VCaP (cell line): ENCODE measurements at regions not wholly inside any gene's neighbourhood (a gene's known extent, or its start where the extent isn't known, plus 50 kb on each side); places are given as distances from the start of the nearest gene placed in this dataset.

Experiments used
- H3K27ac ChIP-seq: fragments of 450-650 bp; 2 replicates; pipeline ENCODE4 v1.5.1; 2017
- TF ChIP-seq, protein P1 (sequence below): fragments of 450-650 bp; conservative IDR thresholded peaks from 2 replicates; pipeline ENCODE4 v1.5.1; 2017; ENCODE audit warnings: mild to moderate bottlenecking, moderate library complexity

DNA sequence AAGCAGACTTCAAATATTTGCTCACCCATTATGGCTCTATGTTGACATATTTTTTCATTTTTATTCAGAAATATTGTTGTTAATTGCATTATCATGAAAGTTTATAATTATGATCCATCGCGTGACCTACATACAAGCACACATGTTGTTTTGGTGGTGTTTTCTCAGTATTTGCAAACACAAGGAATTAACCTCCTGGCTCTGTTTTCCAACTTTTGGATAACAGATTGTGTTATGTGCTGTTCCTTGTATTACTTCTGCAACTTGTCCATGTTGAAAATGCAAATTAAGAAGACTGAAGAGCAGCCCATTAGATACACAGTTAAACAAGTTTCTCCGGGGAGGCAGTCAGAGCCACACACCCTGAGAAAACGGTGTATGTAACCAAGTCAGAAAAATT is 201.2 kb downstream of the SEC23A start:
- TF ChIP-seq, protein P1, sequence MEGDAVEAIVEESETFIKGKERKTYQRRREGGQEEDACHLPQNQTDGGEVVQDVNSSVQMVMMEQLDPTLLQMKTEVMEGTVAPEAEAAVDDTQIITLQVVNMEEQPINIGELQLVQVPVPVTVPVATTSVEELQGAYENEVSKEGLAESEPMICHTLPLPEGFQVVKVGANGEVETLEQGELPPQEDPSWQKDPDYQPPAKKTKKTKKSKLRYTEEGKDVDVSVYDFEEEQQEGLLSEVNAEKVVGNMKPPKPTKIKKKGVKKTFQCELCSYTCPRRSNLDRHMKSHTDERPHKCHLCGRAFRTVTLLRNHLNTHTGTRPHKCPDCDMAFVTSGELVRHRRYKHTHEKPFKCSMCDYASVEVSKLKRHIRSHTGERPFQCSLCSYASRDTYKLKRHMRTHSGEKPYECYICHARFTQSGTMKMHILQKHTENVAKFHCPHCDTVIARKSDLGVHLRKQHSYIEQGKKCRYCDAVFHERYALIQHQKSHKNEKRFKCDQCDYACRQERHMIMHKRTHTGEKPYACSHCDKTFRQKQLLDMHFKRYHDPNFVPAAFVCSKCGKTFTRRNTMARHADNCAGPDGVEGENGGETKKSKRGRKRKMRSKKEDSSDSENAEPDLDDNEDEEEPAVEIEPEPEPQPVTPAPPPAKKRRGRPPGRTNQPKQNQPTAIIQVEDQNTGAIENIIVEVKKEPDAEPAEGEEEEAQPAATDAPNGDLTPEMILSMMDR = no peak
- no peak overlapping the region for H3K27ac ChIP-seq

DNA sequence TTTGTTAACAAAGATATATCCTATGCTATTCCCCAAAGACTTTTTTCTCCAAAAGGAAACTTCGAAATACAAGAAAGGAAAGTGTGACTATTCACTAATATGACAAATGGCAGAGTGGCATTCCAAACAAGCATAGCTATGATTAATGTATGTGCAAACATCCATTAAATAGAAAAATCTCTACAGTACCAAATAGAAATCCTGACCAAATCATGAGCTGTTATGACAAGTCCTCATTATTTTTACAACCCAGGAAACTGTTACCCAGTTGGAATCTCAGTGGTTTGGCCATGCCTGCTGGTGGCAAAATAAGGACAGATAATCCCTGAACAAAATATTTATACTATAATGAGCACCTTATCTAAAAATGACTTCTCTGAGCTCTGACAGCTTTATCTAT is 202.1 kb downstream of the SEC23A start:
- H3K27ac ChIP-seq = no peak overlapping the region
- TF ChIP-seq, protein P1 = no peak

DNA sequence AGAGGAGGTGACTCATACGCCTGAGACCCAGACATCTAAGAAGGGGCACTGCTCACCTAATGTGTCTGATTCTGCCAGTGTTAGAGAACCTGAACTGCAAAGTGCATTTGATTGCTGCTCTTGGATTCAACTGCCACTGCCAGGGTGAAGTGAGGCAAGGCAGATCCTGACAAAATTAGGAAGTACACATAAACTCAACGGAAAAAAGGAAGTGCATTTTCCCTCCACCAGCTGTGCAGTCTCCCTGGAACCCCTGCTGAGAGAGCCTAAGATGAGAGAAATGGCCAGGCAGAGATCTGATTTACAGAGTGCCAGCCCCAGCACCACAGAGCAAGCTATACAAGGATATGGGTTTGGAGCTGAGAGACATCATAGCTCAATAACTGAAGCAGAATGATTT is 215.3 kb downstream of the SEC23A start:
- H3K27ac ChIP-seq = no peak overlapping the region
- TF ChIP-seq, protein P1 = no peak

DNA sequence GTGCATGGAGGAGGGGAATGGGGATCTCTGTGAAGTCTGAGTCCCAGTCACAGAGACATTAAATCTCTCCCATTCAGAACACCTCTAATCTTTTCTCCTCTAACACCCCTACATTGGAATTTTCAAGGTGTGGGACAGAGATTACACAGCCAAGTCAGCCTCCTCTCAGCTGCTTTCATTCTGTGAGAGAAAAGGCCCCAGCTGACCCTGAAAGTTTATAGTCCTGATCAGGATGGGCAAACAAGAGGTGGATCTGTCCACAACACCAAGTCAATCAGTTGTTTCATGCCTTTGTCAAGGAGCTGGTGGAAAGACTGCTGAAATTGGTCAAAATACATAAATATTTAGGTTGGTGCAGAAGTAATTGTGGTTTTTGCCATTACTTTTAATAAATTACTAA is 218.9 kb downstream of the SEC23A start:
- TF ChIP-seq, protein P1 = no peak
- H3K27ac ChIP-seq = no peak overlapping the region

DNA sequence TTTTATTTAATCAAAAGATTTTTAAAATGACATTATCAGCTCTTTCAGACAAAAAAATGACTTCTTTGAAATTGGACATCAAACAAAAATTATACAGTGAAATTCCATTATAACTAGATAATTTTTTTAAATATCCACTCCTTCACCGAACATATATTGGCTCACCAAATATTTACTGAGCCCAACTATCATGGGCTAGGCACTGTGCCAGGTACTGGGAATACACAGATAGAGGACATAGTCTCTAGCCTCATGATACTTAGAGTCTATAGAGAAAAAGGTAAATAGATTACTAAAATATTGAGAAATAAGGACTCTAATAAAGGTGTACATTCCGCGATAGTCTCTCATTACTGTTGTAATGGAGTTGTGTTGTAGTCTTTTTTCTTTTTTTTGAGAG is 219.9 kb downstream of the SEC23A start:
- TF ChIP-seq, protein P1 = no peak
- no peak overlapping the region for H3K27ac ChIP-seq

DNA sequence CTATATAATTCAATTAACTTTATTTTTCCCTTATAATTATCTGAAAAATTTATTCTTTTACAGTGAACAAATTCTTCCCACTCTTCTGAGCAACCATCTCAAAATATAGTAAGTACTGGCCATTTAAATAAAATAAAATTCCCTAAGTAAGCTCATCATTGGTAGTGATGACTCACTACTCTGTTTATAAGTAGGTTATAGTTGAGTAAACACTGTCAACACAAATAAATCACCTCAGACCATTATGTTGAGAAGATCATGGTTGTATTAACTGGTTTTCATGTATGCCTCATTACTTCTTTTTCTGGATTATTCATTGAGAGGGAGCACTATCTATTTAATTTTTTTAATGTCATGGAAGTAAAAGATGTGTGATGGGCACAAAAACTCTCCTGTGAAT is 220.5 kb downstream of the SEC23A start:
- TF ChIP-seq, protein P1 = no peak
- H3K27ac ChIP-seq = no peak overlapping the region

DNA sequence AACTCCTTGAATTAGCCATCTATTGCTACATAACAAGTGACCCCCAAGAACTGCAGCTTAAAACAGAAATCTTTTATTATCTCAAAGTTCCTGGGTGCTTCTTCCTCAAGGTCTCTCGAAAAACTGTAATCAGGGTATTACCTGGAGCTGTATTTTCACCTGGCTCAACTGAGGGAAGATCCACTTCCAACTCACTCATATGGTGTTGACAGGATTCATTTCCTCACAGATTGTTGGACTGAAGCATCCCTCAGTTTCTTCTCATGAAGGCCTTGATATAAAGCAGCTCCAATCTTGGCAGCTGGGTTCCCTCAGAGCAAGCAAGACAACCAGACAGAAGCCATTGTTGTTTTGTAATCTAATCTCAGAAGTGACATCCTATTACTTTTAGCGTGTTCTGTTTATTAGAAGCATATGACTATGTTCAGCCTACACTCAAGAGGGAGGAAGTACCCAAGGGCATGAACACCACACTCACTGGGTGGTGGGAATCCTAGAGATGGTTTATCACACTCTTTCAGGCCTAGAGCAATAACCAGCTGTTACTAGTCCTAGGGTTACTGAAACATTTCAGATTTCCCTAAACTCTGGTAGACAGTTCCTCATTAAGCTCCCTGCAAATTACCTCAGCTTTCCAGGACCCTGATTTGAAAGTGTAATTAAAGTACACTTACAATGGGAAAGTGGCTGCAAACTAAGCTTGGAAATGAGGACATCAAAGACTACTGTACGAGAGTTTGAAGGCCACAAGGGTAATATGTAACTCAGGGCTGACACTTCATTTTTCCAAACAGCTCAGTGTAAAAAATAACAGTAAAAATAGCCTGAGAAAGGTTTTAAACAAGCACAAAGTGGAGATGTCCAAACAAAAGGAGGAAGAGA is 222.2 kb downstream of the SEC23A start:
- no peak overlapping the region for H3K27ac ChIP-seq
- TF ChIP-seq, protein P1 = no peak
